ENCODE measurements at regions not wholly inside any gene's neighbourhood (a gene's known extent, or its start where the extent isn't known, plus 50 kb on each side); places are given as distances from the start of the nearest gene placed in this dataset.

DNA sequence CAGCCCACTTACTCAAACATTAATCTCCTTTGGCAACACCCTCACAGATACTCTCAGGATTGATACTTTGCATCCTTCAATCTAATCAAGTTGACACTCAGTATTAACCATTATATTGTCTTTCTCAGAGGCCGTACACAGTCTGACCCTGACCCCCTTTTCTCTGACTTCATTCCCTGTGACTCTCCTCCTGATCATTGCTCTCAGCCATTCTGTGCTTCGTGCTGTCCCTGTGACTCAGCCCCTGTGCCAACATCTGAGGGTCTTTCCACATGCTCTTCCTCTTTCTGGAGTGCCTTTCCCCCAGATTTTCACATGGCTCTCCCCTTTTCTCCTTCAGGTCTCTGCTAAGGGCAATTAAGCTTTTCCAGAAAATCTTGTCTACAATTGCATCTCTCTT lies 289.0 kb upstream of the PHYHIPL start:
- intact Hi-C loops (cut with micrococcal nuclease) (no loop called here), dilution Hi-C loops (cut with HindIII; ENCODE audit: low sequenced_read_pairs, unreplicated experiment) (no loop called here), in situ Hi-C loops (cut with MboI; ENCODE audit: low sequenced_read_pairs) (no loop called here)
- no peak overlapping the region for H3K27ac ChIP-seq (ENCODE audit: insufficient read depth, low read length)
- no peak overlapping the region for H3K9ac ChIP-seq (ENCODE audit: low read depth, low read length)
- H4K20me1 ChIP-seq (ENCODE audit: insufficient read depth, low read length), result no peaks in the 10 kb centered on the region
- CTCF ChIA-PET, result no interaction called here
- peaks cover 2% of the 10 kb centered on the region; the same call in 1 of the 2 replicates for H3K9me3 ChIP-seq (ENCODE audit: control insufficient read depth, insufficient read depth, low read length)
- H3K56ac ChIP-seq (ENCODE audit: extremely low read depth, insufficient read depth, low read length), result no peak overlapping the region
- ATAC-seq (ENCODE audit: low read depth) (no peak), DNase-seq (no peak)
- H2BK15ac ChIP-seq (ENCODE audit: low read depth, low read length), result no peak overlapping the region
- H2AFZ ChIP-seq (replicated peaks; ENCODE audit: low read length, poor library complexity), result no peak overlapping the region
- no peak overlapping the region for H4K8ac ChIP-seq (ENCODE audit: low read depth in 2 of 2, low read length in 2 of 2)
- no peak overlapping the region for H4K91ac ChIP-seq (ENCODE audit: insufficient read depth, low read depth, low read length)
- no peak overlapping the region for H2BK120ac ChIP-seq (ENCODE audit: low read depth, low read length)
- H3K4me2 ChIP-seq (ENCODE audit: low read depth, low read length), result no peak overlapping the region
- no peak overlapping the region for H3K4ac ChIP-seq (ENCODE audit: low read depth, low read length)
- H2BK20ac ChIP-seq (ENCODE audit: low read depth, low read length), result no peak overlapping the region
- TF ChIP-seq CHD1 (IDR thresholded peaks at IDR 0.05; ENCODE audit: low read depth, low read length) (no peak), MAFK (IDR thresholded peaks at IDR 0.05; ENCODE audit: low read depth, low read length) (no peak), SMC3 (IDR thresholded peaks at IDR 0.05; ENCODE audit: low read depth, low read length) (no peak), RCOR1 (IDR thresholded peaks at IDR 0.05; ENCODE audit: insufficient replicate concordance, low read length) (no peak), MXI1 (IDR thresholded peaks at IDR 0.05; ENCODE audit: borderline replicate concordance, low read depth, low read length) (no peak), RFX5 (IDR thresholded peaks at IDR 0.05; ENCODE audit: low read depth, low read length) (no peak), FOS (IDR thresholded peaks at IDR 0.05; ENCODE audit: low read depth, low read length) (no peak), MAZ (IDR thresholded peaks at IDR 0.05; ENCODE audit: borderline replicate concordance, low read depth, low read length) (no peak), USF2 (IDR thresholded peaks at IDR 0.05; ENCODE audit: low read depth, low read length) (no peak), NFE2L2 (IDR thresholded peaks at IDR 0.05; ENCODE audit: low read depth, low read length) (no peak), POLR2A (IDR thresholded peaks at IDR 0.05; ENCODE audit: low read depth, low read length) (no peak), RAD21 (IDR thresholded peaks at IDR 0.05; ENCODE audit: low read length) (no peak), BHLHE40 (IDR thresholded peaks at IDR 0.05; ENCODE audit: low read depth, low read length) (no peak)
- TF ChIP-seq, protein P1, sequence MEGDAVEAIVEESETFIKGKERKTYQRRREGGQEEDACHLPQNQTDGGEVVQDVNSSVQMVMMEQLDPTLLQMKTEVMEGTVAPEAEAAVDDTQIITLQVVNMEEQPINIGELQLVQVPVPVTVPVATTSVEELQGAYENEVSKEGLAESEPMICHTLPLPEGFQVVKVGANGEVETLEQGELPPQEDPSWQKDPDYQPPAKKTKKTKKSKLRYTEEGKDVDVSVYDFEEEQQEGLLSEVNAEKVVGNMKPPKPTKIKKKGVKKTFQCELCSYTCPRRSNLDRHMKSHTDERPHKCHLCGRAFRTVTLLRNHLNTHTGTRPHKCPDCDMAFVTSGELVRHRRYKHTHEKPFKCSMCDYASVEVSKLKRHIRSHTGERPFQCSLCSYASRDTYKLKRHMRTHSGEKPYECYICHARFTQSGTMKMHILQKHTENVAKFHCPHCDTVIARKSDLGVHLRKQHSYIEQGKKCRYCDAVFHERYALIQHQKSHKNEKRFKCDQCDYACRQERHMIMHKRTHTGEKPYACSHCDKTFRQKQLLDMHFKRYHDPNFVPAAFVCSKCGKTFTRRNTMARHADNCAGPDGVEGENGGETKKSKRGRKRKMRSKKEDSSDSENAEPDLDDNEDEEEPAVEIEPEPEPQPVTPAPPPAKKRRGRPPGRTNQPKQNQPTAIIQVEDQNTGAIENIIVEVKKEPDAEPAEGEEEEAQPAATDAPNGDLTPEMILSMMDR (conservative IDR thresholded peaks at IDR 0.05; ENCODE audit: low read depth, low read length), result no peak
- TF ChIP-seq, protein P2, sequence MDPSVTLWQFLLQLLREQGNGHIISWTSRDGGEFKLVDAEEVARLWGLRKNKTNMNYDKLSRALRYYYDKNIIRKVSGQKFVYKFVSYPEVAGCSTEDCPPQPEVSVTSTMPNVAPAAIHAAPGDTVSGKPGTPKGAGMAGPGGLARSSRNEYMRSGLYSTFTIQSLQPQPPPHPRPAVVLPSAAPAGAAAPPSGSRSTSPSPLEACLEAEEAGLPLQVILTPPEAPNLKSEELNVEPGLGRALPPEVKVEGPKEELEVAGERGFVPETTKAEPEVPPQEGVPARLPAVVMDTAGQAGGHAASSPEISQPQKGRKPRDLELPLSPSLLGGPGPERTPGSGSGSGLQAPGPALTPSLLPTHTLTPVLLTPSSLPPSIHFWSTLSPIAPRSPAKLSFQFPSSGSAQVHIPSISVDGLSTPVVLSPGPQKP (IDR thresholded peaks at IDR 0.05; ENCODE audit: borderline replicate concordance, low read depth, low read length), result no peak
- POLR2A ChIA-PET (ENCODE audit: unreplicated experiment), result no interaction called here
- no peak overlapping the region for H3K4me3 ChIP-seq (ENCODE audit: insufficient read depth, low read depth, low read length)
- H3K9me1 ChIP-seq (ENCODE audit: insufficient read depth, low read length), result no peaks in the 10 kb centered on the region
- H3K27me3 ChIP-seq (ENCODE audit: control insufficient read depth, insufficient read depth, low read length), result peaks cover 9% of the 10 kb centered on the region; the same call in 1 of the 2 replicates
- no peak overlapping the region for H2AK9ac ChIP-seq (replicated peaks; ENCODE audit: low read depth, low read length, poor library complexity)
- 59% methylated on average over 2 of the region's 2 CpGs; no CpG with 5 or more reads in 1 of the 2 experiments for WGBS, 2 experiments (ENCODE audit: extremely low coverage in 2 of 2, insufficient read length in 1 of 2)
- no peak overlapping the region for H3K18ac ChIP-seq (ENCODE audit: low read depth, low read length)
- H2AK5ac ChIP-seq (ENCODE audit: low read depth, low read length), result no peak overlapping the region
- no peaks in the 10 kb centered on the region for H3K36me3 ChIP-seq (ENCODE audit: control insufficient read depth, insufficient read depth, low read length)
- no peak overlapping the region for H3K23ac ChIP-seq (ENCODE audit: low read depth, low read length)
- no TSS peak for BruUV-seq (replicated peaks)
- H3K14ac ChIP-seq (replicated peaks; ENCODE audit: low read depth, low read length), result no peak overlapping the region
- H3K4me1 ChIP-seq (ENCODE audit: control insufficient read depth, insufficient read depth, low read length), result no peaks in the 10 kb centered on the region
- no peak overlapping the region for H2BK5ac ChIP-seq (ENCODE audit: low read depth, low read length, poor library complexity, severe bottlenecking)
- H4K5ac ChIP-seq (ENCODE audit: low read depth, low read length), result no peak overlapping the region
- H3K79me1 ChIP-seq (ENCODE audit: low read depth in 1 of 2, low read length in 2 of 2), result no peaks in the 10 kb centered on the region
